B cell (primary cell): ENCODE measurements at regions not wholly inside any gene's neighbourhood (a gene's known extent, or its start where the extent isn't known, plus 50 kb on each side); places are given as distances from the start of the nearest gene placed in this dataset.

Experiments used
- ATAC-seq: fragments of 200-7000 bp; cut with Tn5 transposase; one replicate; pipeline ENCODE4 v1.10.0; 2021; ENCODE audit warnings: low read depth, mild to moderate bottlenecking, moderate number of reproducible peaks, moderate library complexity
- CTCF ChIA-PET: fragments of 350-600 bp; sonication (Branson Sonifier 250); formaldehyde crosslinking; loops from one replicate; lab custom pipeline; 2021; ENCODE audit warnings: antibody characterized with exemption, inconsistent platforms; lab: Charles Lee
- POLR2A ChIA-PET: fragments of 350-600 bp; sonication (Branson Sonifier 250); formaldehyde crosslinking; loops from one replicate; lab custom pipeline; 2021; ENCODE audit warnings: antibody characterized with exemption; lab: Charles Lee
- DNase-seq: peaks from one replicate; pipeline ENCODE4 v3.0.0; 2013
- H2AFZ ChIP-seq: 2 replicates; pipeline ENCODE4 v1.6.1; 2012; ENCODE audit warnings: mild to moderate bottlenecking, low read depth, low read length; ENCODE audit not compliant: insufficient read depth, poor library complexity, severe bottlenecking
- H3K27ac ChIP-seq, 2 donors: 1 replicate in 1 of 2; 2 replicates in 1 of 2; pipeline ENCODE4 v1.5.1; 2012 to 2013; ENCODE audit warnings: low read length in 2 of 2, mild to moderate bottlenecking in 2 of 2, moderate library complexity in 1 of 2
- H3K27me3 ChIP-seq, 4 experiments: fragments of 200-600 bp in 1 of 4; sonication (generic) in 1 of 4; replicated peaks in 1 of 4; 1 replicate in 2 of 4; 2 replicates in 2 of 4; pipeline versions ENCODE4 v1.6.1 to v1.7.0; 2013 to 2016; ENCODE audit warnings: low read length in 3 of 4, mild to moderate bottlenecking in 2 of 4, mixed read lengths in 1 of 4, moderate library complexity in 1 of 4; ENCODE audit not compliant: insufficient read depth in 4 of 4, control insufficient read depth in 3 of 4; ENCODE audit errors: control extremely low read depth in 1 of 4
- H3K36me3 ChIP-seq, 2 experiments: replicated peaks in 1 of 2; 1 replicate in 1 of 2; 2 replicates in 1 of 2; pipeline versions ENCODE4 v1.6.1 to v1.7.1; 2013; ENCODE audit warnings: low read length in 1 of 2; ENCODE audit not compliant: insufficient read depth in 2 of 2, control insufficient read depth in 1 of 2; ENCODE audit errors: control extremely low read depth in 1 of 2, extremely low read depth in 1 of 2
- H3K4me1 ChIP-seq, 2 donors: fragments of 200-600 bp in 1 of 2; sonication (generic) in 1 of 2; 1 replicate in 1 of 2; 2 replicates in 1 of 2; pipeline versions ENCODE4 v1.5.1 to v1.6.1; 2013 to 2017; ENCODE audit warnings: low read length in 2 of 2; ENCODE audit not compliant: control insufficient read depth in 2 of 2, insufficient read depth in 2 of 2
- H3K4me2 ChIP-seq: replicated peaks from 2 replicates; pipeline ENCODE3; 2012; ENCODE audit warnings: mild to moderate bottlenecking, low read depth, low read length; ENCODE audit not compliant: poor library complexity, severe bottlenecking
- H3K4me3 ChIP-seq, 5 experiments: fragments of 200-600 bp in 1 of 5; sonication (generic) in 1 of 5; 1 replicate in 3 of 5; 2 replicates in 2 of 5; pipeline versions ENCODE4 v1.5.1 to v1.7.0; 2011 to 2016; ENCODE audit warnings: low read length in 4 of 5, mild to moderate bottlenecking in 4 of 5, low read depth in 2 of 5, control low read depth in 1 of 5, moderate library complexity in 1 of 5; ENCODE audit not compliant: insufficient read depth in 1 of 5; ENCODE audit errors: control extremely low read depth in 1 of 5, extremely low read depth in 1 of 5
- H3K79me2 ChIP-seq: fragments of 200-600 bp; sonication (generic); one replicate; pipeline ENCODE4 v1.6.0; 2016; ENCODE audit warnings: low read length; ENCODE audit not compliant: control insufficient read depth, insufficient read depth
- H3K9ac ChIP-seq: fragments of 200-600 bp; sonication (generic); 2 replicates; pipeline ENCODE4 v1.6.1; 2017; ENCODE audit warnings: mild to moderate bottlenecking, low read length, moderate library complexity
- H3K9me3 ChIP-seq, 3 donors: one replicate each; pipeline versions ENCODE4 v1.6.1 to v1.7.1; 2013; ENCODE audit warnings: low read length in 2 of 3; ENCODE audit not compliant: control insufficient read depth in 2 of 3, insufficient read depth in 1 of 3; ENCODE audit errors: control extremely low read depth in 1 of 3
- H4K20me1 ChIP-seq: 2 replicates; pipeline ENCODE4 v1.6.0; 2012; ENCODE audit warnings: mild to moderate bottlenecking, low read length; ENCODE audit not compliant: insufficient read depth, control insufficient read depth, poor library complexity, severe bottlenecking
- H3K27ac Mint-ChIP-seq: one replicate; pipeline ENCODE4 v1.8.0; 2021; ENCODE audit warnings: mixed read lengths
- H3K27me3 Mint-ChIP-seq: one replicate; pipeline ENCODE4 v1.8.0; 2021; ENCODE audit warnings: mixed read lengths
- H3K4me1 Mint-ChIP-seq: one replicate; pipeline ENCODE4 v1.8.0; 2021; ENCODE audit warnings: mixed read lengths
- H3K4me3 Mint-ChIP-seq: one replicate; pipeline ENCODE4 v1.8.0; 2021; ENCODE audit warnings: mixed read lengths
- H3K9me3 Mint-ChIP-seq: one replicate; pipeline ENCODE4 v1.8.0; 2022; ENCODE audit warnings: mixed read lengths; ENCODE audit not compliant: insufficient read depth
- EZH2 ChIP-seq: IDR thresholded peaks from 2 replicates; pipeline ENCODE4 v1.6.1; 2012; ENCODE audit warnings: borderline replicate concordance, low read depth, mild to moderate bottlenecking, moderate library complexity, low read length; ENCODE audit not compliant: insufficient read depth, poor library complexity, severe bottlenecking
- WGBS: methylation state at CpG from one replicate; pipeline ENCODE4 v1.1.5; 2013; ENCODE audit warnings: missing lambda C conversion rate; ENCODE audit not compliant: insufficient coverage; 5-methylcytosine and 5-hydroxymethylcytosine counted together
- intact Hi-C: fragments of 100-400 bp; cut with micrococcal nuclease; formaldehyde crosslinking; loops from one replicate; pipeline ENCODE4 v1.10.0; 2022
- TF ChIP-seq, protein P1 (sequence below): fragments of 200-600 bp; IDR thresholded peaks from one replicate; pipeline ENCODE4 v1.8.0; 2022; ENCODE audit warnings: antibody characterized with exemption, mild to moderate bottlenecking

DNA sequence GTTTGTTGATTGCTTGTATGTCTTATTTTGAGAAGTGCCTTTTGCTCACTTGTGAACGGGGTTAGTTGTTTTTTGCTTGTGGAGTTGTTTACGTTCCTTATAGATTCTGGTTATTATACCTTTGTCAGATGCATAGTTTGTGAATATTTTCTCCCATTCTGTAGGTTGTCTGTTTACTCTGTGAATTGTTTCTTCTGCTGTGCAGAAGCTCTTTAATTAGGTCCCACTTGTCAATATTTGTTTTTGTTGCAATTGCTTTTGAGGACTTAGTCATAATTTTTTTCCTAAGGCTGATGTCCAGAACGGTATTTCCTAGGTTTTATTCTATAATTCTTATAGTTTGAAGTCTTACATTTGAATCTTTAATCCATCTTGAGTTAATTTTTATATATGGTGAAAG is 285.3 kb upstream of the GADL1 start:
- H3K4me3 Mint-ChIP-seq = no peak overlapping the region
- H3K9me3 Mint-ChIP-seq = no peaks in the 10 kb centered on the region
- no peaks in the 10 kb centered on the region for H3K4me1 Mint-ChIP-seq
- no peak for TF ChIP-seq EZH2
- TF ChIP-seq, protein P1, sequence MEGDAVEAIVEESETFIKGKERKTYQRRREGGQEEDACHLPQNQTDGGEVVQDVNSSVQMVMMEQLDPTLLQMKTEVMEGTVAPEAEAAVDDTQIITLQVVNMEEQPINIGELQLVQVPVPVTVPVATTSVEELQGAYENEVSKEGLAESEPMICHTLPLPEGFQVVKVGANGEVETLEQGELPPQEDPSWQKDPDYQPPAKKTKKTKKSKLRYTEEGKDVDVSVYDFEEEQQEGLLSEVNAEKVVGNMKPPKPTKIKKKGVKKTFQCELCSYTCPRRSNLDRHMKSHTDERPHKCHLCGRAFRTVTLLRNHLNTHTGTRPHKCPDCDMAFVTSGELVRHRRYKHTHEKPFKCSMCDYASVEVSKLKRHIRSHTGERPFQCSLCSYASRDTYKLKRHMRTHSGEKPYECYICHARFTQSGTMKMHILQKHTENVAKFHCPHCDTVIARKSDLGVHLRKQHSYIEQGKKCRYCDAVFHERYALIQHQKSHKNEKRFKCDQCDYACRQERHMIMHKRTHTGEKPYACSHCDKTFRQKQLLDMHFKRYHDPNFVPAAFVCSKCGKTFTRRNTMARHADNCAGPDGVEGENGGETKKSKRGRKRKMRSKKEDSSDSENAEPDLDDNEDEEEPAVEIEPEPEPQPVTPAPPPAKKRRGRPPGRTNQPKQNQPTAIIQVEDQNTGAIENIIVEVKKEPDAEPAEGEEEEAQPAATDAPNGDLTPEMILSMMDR = no peak
- CTCF ChIA-PET = no interaction called here
- intact Hi-C loops = loop anchor here (10.0 kb wide), 1 partner anchor 95 kb away; no protein-coding TSS in a partner anchor
- ATAC-seq = no peak
- H3K27ac Mint-ChIP-seq = no peak overlapping the region
- no peak overlapping the region for H3K4me2 ChIP-seq
- H3K36me3 ChIP-seq = no peaks in the 10 kb centered on the region
- no peaks in the 10 kb centered on the region for H3K4me1 ChIP-seq
- no peak overlapping the region for H3K9ac ChIP-seq
- H3K4me3 ChIP-seq = no peak overlapping the region
- POLR2A ChIA-PET = no interaction called here
- no peaks in the 10 kb centered on the region for H3K27me3 ChIP-seq
- peaks cover 3% of the 10 kb centered on the region for H3K27me3 Mint-ChIP-seq
- H4K20me1 ChIP-seq = no peaks in the 10 kb centered on the region
- no peak for DNase-seq
- H3K9me3 ChIP-seq = peaks cover 0 to 13% (median 4%) of the 10 kb centered on the region in 3 donors
- H3K79me2 ChIP-seq = no peaks in the 10 kb centered on the region
- WGBS = no CpG with 5 or more reads among the region's 3 CpGs
- H2AFZ ChIP-seq = no peak overlapping the region
- no peak overlapping the region for H3K27ac ChIP-seq

DNA sequence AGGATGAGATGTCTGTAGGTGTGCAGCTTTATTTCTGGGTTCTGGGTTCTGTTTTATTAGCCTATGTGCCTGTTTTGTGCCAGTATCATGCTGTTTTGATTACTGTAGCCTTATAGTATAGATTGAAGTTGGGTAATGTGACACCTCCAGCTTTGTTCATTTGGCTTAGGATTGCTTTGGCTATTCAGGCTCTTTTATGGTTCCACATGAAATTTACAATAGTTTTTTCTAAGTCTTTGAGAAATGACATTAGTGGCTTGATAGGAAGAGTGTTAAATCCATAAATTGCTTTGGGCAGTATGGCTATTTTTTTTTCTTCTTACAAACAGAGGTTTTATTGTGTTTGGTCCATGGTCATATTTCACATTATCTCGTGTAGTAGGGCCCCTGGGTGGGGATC is 285.8 kb upstream of the GADL1 start:
- no peak overlapping the region for H3K4me3 ChIP-seq
- Mint-ChIP-seq H3K27me3 (peaks cover 3% of the 10 kb centered on the region), H3K4me1 (no peaks in the 10 kb centered on the region), H3K27ac (no peak overlapping the region), H3K9me3 (no peaks in the 10 kb centered on the region), H3K4me3 (no peak overlapping the region)
- ChIA-PET CTCF (no interaction called here), POLR2A (no interaction called here)
- no peaks in the 10 kb centered on the region for H3K4me1 ChIP-seq
- intact Hi-C loops = loop anchor here (10.0 kb wide), 1 partner anchor 95 kb away; no protein-coding TSS in a partner anchor
- H3K27ac ChIP-seq = no peak overlapping the region
- no peaks in the 10 kb centered on the region for H3K36me3 ChIP-seq
- no peaks in the 10 kb centered on the region for H3K79me2 ChIP-seq
- no peak overlapping the region for H2AFZ ChIP-seq
- H4K20me1 ChIP-seq = no peaks in the 10 kb centered on the region
- H3K9me3 ChIP-seq = peaks cover 0 to 13% (median 4%) of the 10 kb centered on the region in 3 donors
- no peak overlapping the region for H3K4me2 ChIP-seq
- no peaks in the 10 kb centered on the region for H3K27me3 ChIP-seq
- H3K9ac ChIP-seq = no peak overlapping the region
- ATAC-seq (no peak), DNase-seq (no peak)
- WGBS = no CpG with 5 or more reads among the region's 1 CpG
- no peak for TF ChIP-seq EZH2
- TF ChIP-seq, protein P1 = no peak
